ENCODE measurements at regions not wholly inside any gene's neighbourhood (a gene's known extent, or its start where the extent isn't known, plus 50 kb on each side); places are given as distances from the start of the nearest gene placed in this dataset.

DNA sequence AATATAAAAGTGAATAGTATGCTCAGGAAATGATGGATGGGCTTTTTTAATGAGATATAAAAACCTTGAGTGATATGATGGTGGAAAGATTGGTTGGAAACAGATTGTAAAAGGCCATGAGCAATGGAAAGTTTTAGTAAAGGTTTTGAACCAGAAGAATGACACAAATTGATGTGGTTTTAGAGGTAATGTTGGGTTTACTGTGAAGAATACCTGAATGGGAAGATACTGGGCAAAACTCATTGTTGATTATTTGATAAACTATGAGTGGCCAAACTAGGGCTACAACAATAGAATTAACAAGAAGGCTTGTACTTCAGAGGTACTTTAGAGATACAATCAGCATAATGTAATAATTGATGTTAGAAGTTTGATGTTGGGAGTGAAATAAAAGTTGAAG is 108.5 kb downstream of the PTGS2 start:
- Histone ChIP-seq H3K9me3 (ENCODE audit: control insufficient read depth, insufficient read depth, low read depth, low read length) (no peaks in the 10 kb centered on the region), H3K27me3 (ENCODE audit: control insufficient read depth, insufficient read depth, low read length) (no peaks in the 10 kb centered on the region), H3K27ac (ENCODE audit: low read length) (no peak overlapping the region), H3K4me1 (ENCODE audit: control insufficient read depth, insufficient read depth, low read length) (no peaks in the 10 kb centered on the region), H3K4me3 (ENCODE audit: low read depth in 2 of 2, low read length in 2 of 2) (no peak overlapping the region), H3K36me3 (ENCODE audit: control insufficient read depth, insufficient read depth, low read length) (no peaks in the 10 kb centered on the region)
- TF ChIP-seq, protein P1, sequence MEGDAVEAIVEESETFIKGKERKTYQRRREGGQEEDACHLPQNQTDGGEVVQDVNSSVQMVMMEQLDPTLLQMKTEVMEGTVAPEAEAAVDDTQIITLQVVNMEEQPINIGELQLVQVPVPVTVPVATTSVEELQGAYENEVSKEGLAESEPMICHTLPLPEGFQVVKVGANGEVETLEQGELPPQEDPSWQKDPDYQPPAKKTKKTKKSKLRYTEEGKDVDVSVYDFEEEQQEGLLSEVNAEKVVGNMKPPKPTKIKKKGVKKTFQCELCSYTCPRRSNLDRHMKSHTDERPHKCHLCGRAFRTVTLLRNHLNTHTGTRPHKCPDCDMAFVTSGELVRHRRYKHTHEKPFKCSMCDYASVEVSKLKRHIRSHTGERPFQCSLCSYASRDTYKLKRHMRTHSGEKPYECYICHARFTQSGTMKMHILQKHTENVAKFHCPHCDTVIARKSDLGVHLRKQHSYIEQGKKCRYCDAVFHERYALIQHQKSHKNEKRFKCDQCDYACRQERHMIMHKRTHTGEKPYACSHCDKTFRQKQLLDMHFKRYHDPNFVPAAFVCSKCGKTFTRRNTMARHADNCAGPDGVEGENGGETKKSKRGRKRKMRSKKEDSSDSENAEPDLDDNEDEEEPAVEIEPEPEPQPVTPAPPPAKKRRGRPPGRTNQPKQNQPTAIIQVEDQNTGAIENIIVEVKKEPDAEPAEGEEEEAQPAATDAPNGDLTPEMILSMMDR (IDR thresholded peaks at IDR 0.05): no peak
- TF ChIP-seq POLR2AphosphoS5 (IDR thresholded peaks at IDR 0.05; ENCODE audit: low read depth, low read length): no peak
- TF ChIP-seq, protein P2, sequence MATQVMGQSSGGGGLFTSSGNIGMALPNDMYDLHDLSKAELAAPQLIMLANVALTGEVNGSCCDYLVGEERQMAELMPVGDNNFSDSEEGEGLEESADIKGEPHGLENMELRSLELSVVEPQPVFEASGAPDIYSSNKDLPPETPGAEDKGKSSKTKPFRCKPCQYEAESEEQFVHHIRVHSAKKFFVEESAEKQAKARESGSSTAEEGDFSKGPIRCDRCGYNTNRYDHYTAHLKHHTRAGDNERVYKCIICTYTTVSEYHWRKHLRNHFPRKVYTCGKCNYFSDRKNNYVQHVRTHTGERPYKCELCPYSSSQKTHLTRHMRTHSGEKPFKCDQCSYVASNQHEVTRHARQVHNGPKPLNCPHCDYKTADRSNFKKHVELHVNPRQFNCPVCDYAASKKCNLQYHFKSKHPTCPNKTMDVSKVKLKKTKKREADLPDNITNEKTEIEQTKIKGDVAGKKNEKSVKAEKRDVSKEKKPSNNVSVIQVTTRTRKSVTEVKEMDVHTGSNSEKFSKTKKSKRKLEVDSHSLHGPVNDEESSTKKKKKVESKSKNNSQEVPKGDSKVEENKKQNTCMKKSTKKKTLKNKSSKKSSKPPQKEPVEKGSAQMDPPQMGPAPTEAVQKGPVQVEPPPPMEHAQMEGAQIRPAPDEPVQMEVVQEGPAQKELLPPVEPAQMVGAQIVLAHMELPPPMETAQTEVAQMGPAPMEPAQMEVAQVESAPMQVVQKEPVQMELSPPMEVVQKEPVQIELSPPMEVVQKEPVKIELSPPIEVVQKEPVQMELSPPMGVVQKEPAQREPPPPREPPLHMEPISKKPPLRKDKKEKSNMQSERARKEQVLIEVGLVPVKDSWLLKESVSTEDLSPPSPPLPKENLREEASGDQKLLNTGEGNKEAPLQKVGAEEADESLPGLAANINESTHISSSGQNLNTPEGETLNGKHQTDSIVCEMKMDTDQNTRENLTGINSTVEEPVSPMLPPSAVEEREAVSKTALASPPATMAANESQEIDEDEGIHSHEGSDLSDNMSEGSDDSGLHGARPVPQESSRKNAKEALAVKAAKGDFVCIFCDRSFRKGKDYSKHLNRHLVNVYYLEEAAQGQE (IDR thresholded peaks at IDR 0.05; ENCODE audit: insufficient read depth in 1 of 2, low read depth in 2 of 2, low read length in 1 of 2): no peak
- TF ChIP-seq TCF7L2 (IDR thresholded peaks at IDR 0.05; ENCODE audit: low read depth, low read length): no peak
- TF ChIP-seq SIN3A (IDR thresholded peaks at IDR 0.05; ENCODE audit: borderline replicate concordance, insufficient read depth, low read depth, low read length): no peak
- no TSS peak for BruUV-seq (replicated peaks)
- DNase-seq (ENCODE audit: low read depth, low spot score): no peak
- no peak for ATAC-seq
- POLR2A ChIA-PET: no interaction called here
- intact Hi-C loops (cut with micrococcal nuclease; ENCODE audit: unreplicated experiment): no loop called here
- CTCF ChIA-PET: no interaction called here
- in situ Hi-C loops (cut with HindIII; ENCODE audit: low pct_unique_long_range_greater_than_20kb, low sequenced_read_pairs): no loop called here

DNA sequence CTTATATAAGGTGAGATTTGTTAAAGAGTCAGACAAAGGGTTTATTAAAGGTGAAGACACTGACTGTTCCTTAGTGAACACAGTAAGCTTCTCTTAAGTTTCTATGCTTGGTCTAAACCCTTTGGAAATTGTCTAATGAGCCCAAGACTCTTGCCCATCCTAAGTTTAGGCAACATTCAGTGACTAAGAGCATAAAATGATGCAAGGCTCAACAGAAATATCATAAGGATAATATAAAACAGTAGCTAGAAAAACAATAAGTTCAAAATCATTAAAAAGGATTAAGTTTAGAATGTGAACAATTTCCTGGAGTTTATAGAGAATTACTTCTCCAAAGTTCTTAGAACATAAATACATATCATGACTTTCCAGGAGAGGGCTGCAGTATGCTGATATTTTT is 108.9 kb upstream of the PDC start:
- H3K4me1 ChIP-seq (ENCODE audit: control insufficient read depth, insufficient read depth, low read length): no peaks in the 10 kb centered on the region
- ATAC-seq (no peak), DNase-seq (ENCODE audit: low read depth, low spot score) (no peak)
- H3K9me3 ChIP-seq (ENCODE audit: control insufficient read depth, insufficient read depth, low read depth, low read length): no peaks in the 10 kb centered on the region
- no peak overlapping the region for H3K27ac ChIP-seq (ENCODE audit: low read length)
- CTCF ChIA-PET: no interaction called here
- in situ Hi-C loops (cut with HindIII; ENCODE audit: low pct_unique_long_range_greater_than_20kb, low sequenced_read_pairs) (no loop called here), intact Hi-C loops (cut with micrococcal nuclease; ENCODE audit: unreplicated experiment) (no loop called here)
- H3K36me3 ChIP-seq (ENCODE audit: control insufficient read depth, insufficient read depth, low read length): no peaks in the 10 kb centered on the region
- no peaks in the 10 kb centered on the region for H3K27me3 ChIP-seq (ENCODE audit: control insufficient read depth, insufficient read depth, low read length)
- no TSS peak for BruUV-seq (replicated peaks)
- H3K4me3 ChIP-seq (ENCODE audit: low read depth in 2 of 2, low read length in 2 of 2): no peak overlapping the region
- POLR2A ChIA-PET: no interaction called here
- no peak for TF ChIP-seq TCF7L2 (IDR thresholded peaks at IDR 0.05; ENCODE audit: low read depth, low read length)
- TF ChIP-seq POLR2AphosphoS5 (IDR thresholded peaks at IDR 0.05; ENCODE audit: low read depth, low read length): no peak
- TF ChIP-seq, protein P1 (IDR thresholded peaks at IDR 0.05): no peak
- TF ChIP-seq, protein P2 (IDR thresholded peaks at IDR 0.05; ENCODE audit: insufficient read depth in 1 of 2, low read depth in 2 of 2, low read length in 1 of 2): no peak
- no peak for TF ChIP-seq SIN3A (IDR thresholded peaks at IDR 0.05; ENCODE audit: borderline replicate concordance, insufficient read depth, low read depth, low read length)
